ENCODE measurements at regions not wholly inside any gene's neighbourhood (a gene's known extent, or its start where the extent isn't known, plus 50 kb on each side); places are given as distances from the start of the nearest gene placed in this dataset.
"Not testable (repeated sequence)": the region's sequence is repeated elsewhere in the genome, so short reads cannot be mapped to it uniquely, and the experiment has no call there.

- peak; percentile 19 for DNase-seq (ENCODE audit: low read depth)
Observed at GRCh38 chr3:151593928-151594327, 133.1 kb upstream of the IGSF10 start.

GRCh38 chr3:151592287-151592686, 131.4 kb upstream of the IGSF10 start:
- no peak for DNase-seq (ENCODE audit: low read depth)

GRCh38 chr3:151591441-151591840, 130.6 kb upstream of the IGSF10 start:
- no peak for DNase-seq (ENCODE audit: low read depth)

- DNase-seq (ENCODE audit: low read depth) = peak; percentile 11
Observed at GRCh38 chr3:151589311-151589710, 128.4 kb upstream of the IGSF10 start.

- DNase-seq (ENCODE audit: low read depth) = not testable (repeated sequence)
Observed at GRCh38 chr3:151587659-151588058, 126.8 kb upstream of the IGSF10 start.

GRCh38 chr3:151584566-151584965, 123.7 kb upstream of the IGSF10 start:
- peak; percentile 39 for DNase-seq (ENCODE audit: low read depth)

- peak; percentile 44 for DNase-seq (ENCODE audit: low read depth)
Observed at GRCh38 chr3:151581035-151581434, 120.2 kb upstream of the IGSF10 start.

- DNase-seq (ENCODE audit: low read depth) = peak; percentile 93
Observed at GRCh38 chr3:151580591-151580990, 119.7 kb upstream of the IGSF10 start.

- peak; percentile 85 for DNase-seq (ENCODE audit: low read depth)
Observed at GRCh38 chr3:151579571-151580270, 118.9 kb upstream of the IGSF10 start.

GRCh38 chr3:151578495-151578894, 117.6 kb upstream of the IGSF10 start:
- DNase-seq (ENCODE audit: low read depth) = no peak

- no peak for DNase-seq (ENCODE audit: low read depth)
Observed at GRCh38 chr3:151576511-151577137, 115.8 kb upstream of the IGSF10 start.

GRCh38 chr3:151568184-151568583, 107.3 kb upstream of the IGSF10 start:
- no peak for DNase-seq (ENCODE audit: low read depth)

GRCh38 chr3:151567477-151567876, 106.6 kb upstream of the IGSF10 start:
- no peak for DNase-seq (ENCODE audit: low read depth)

- DNase-seq (ENCODE audit: low read depth) = no peak
Observed at GRCh38 chr3:151564261-151564660, 103.4 kb upstream of the IGSF10 start.

GRCh38 chr3:151563305-151563704, 102.4 kb upstream of the IGSF10 start:
- DNase-seq (ENCODE audit: low read depth) = no peak

GRCh38 chr3:151562891-151563290, 102.0 kb upstream of the IGSF10 start:
- DNase-seq (ENCODE audit: low read depth) = no peak

- peak; percentile 39 for DNase-seq (ENCODE audit: low read depth)
Observed at GRCh38 chr3:151561878-151562277, 101.0 kb upstream of the IGSF10 start.

- no peak for DNase-seq (ENCODE audit: low read depth)
Observed at GRCh38 chr3:151560738-151561137, 99.9 kb upstream of the IGSF10 start.

GRCh38 chr3:151559736-151560135, 98.9 kb upstream of the IGSF10 start:
- no peak for DNase-seq (ENCODE audit: low read depth)

- DNase-seq (ENCODE audit: low read depth) = no peak
Observed at GRCh38 chr3:151558661-151559060, 97.8 kb upstream of the IGSF10 start.

GRCh38 chr3:151557068-151557840, 96.4 kb upstream of the IGSF10 start:
- no peak for DNase-seq (ENCODE audit: low read depth)

- DNase-seq (ENCODE audit: low read depth) = no peak
Observed at GRCh38 chr3:151556596-151556995, 95.7 kb upstream of the IGSF10 start.

- no peak for DNase-seq (ENCODE audit: low read depth)
Observed at GRCh38 chr3:151555523-151555922, 94.7 kb upstream of the IGSF10 start.

All from iris pigment epithelial cell (primary cell).